Osteoblast (primary cell): ENCODE measurements at regions not wholly inside any gene's neighbourhood (a gene's known extent, or its start where the extent isn't known, plus 50 kb on each side); places are given as distances from the start of the nearest gene placed in this dataset.

Source experiments
- DNase-seq: peaks from one replicate; pipeline ENCODE4 v3.0.0; 2011; ENCODE audit warnings: low spot score, mixed read lengths; ENCODE audit not compliant: insufficient read length; ENCODE audit errors: missing footprints
- H2AFZ ChIP-seq: 2 replicates; pipeline ENCODE4 v1.6.0; 2011; ENCODE audit warnings: mild to moderate bottlenecking, low read length
- H3K27ac ChIP-seq: 2 replicates; pipeline ENCODE4 v1.5.1; 2011; ENCODE audit warnings: mild to moderate bottlenecking, low read depth, low read length, moderate library complexity
- H3K27me3 ChIP-seq: 2 replicates; pipeline ENCODE4 v1.6.0; 2012; ENCODE audit warnings: mild to moderate bottlenecking, control low read depth, inconsistent platforms, low read length, moderate library complexity; ENCODE audit not compliant: insufficient read depth
- H3K36me3 ChIP-seq: 2 replicates; pipeline ENCODE4 v1.5.1; 2011; ENCODE audit warnings: mild to moderate bottlenecking, low read length, control low read depth, moderate library complexity; ENCODE audit not compliant: insufficient read depth
- H3K4me1 ChIP-seq: 2 replicates; pipeline ENCODE4 v1.5.1; 2011; ENCODE audit warnings: mild to moderate bottlenecking, low read length, control low read depth, moderate library complexity; ENCODE audit not compliant: insufficient read depth
- H3K4me2 ChIP-seq: 2 replicates; pipeline ENCODE4 v1.6.0; 2011; ENCODE audit warnings: mild to moderate bottlenecking, low read length; ENCODE audit not compliant: insufficient read depth
- H3K4me3 ChIP-seq: fragments of 200-600 bp; sonication (generic); 3 replicates; pipeline ENCODE4 v1.5.1; 2012; ENCODE audit warnings: mild to moderate bottlenecking, low read length, inconsistent platforms; ENCODE audit not compliant: insufficient read depth
- H3K79me2 ChIP-seq: 2 replicates; pipeline ENCODE4 v1.6.0; 2012; ENCODE audit warnings: mild to moderate bottlenecking, low read length, control low read depth, inconsistent platforms; ENCODE audit not compliant: insufficient read depth
- H3K9me3 ChIP-seq: 2 replicates; pipeline ENCODE4 v1.5.1; 2011; ENCODE audit warnings: low read depth, low read length, control low read depth
- H4K20me1 ChIP-seq: 2 replicates; pipeline ENCODE4 v1.6.0; 2012; ENCODE audit warnings: mild to moderate bottlenecking, low read length, control low read depth; ENCODE audit not compliant: insufficient read depth
- TF ChIP-seq, protein P1 (sequence below): IDR thresholded peaks from 2 replicates; pipeline ENCODE4 v1.5.1; 2011; ENCODE audit warnings: mild to moderate bottlenecking, low read depth, low read length, moderate library complexity; ENCODE audit errors: extremely low read depth

DNA sequence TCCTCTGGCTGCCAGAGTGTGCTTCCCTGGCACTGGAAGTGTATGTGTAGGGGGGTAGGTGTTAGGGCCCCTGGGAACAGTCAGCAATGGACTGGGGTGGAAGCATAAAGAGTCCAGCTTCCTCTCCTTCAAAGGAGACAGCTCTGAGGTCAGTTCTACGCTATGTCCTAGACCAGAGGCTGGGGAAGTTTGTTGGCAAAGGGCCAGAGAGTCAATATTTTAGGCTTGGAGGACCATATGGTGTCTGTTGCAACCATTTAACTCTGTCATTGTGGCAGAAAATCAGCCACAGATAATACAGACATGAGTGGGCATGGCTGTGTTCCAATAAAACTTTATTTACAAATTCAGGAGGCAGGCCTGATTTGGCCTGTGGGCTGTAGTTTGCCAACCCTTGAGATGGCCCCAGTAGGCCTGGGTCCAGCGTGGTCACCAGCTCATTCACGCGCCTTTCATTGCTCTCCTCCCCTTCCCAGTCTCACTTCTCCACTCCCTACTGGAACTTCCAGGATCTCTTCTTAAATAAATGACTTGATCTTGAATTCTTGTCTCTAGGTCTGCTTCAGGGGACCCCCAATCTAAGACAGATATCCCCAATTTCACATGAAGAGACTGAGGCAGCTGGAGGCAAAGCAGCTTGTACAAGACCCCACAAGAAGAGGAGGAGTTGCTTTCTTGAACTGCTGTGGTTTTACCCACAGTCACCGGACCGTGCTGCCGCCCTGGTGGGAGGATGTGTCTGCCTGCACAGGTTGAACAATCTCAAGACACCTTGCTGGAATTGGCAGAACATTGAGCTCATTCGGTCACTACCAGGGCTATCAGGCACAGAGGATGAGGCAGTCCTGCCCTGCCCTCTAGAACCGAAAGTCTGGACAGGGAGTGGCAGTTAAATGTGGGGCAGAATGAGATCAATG is 162.4 kb upstream of the POU3F1 start:
- Histone ChIP-seq H3K4me2 (no peak overlapping the region), H3K4me3 (no peak overlapping the region), H3K36me3 (no peaks in the 10 kb centered on the region), H3K79me2 (no peaks in the 10 kb centered on the region), H3K4me1 (no peaks in the 10 kb centered on the region), H3K9me3 (no peaks in the 10 kb centered on the region), H4K20me1 (no peaks in the 10 kb centered on the region), H3K27me3 (no peaks in the 10 kb centered on the region), H2AFZ (no peak overlapping the region), H3K27ac (no peak overlapping the region)
- no peak for DNase-seq
- TF ChIP-seq, protein P1, sequence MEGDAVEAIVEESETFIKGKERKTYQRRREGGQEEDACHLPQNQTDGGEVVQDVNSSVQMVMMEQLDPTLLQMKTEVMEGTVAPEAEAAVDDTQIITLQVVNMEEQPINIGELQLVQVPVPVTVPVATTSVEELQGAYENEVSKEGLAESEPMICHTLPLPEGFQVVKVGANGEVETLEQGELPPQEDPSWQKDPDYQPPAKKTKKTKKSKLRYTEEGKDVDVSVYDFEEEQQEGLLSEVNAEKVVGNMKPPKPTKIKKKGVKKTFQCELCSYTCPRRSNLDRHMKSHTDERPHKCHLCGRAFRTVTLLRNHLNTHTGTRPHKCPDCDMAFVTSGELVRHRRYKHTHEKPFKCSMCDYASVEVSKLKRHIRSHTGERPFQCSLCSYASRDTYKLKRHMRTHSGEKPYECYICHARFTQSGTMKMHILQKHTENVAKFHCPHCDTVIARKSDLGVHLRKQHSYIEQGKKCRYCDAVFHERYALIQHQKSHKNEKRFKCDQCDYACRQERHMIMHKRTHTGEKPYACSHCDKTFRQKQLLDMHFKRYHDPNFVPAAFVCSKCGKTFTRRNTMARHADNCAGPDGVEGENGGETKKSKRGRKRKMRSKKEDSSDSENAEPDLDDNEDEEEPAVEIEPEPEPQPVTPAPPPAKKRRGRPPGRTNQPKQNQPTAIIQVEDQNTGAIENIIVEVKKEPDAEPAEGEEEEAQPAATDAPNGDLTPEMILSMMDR = no peak

DNA sequence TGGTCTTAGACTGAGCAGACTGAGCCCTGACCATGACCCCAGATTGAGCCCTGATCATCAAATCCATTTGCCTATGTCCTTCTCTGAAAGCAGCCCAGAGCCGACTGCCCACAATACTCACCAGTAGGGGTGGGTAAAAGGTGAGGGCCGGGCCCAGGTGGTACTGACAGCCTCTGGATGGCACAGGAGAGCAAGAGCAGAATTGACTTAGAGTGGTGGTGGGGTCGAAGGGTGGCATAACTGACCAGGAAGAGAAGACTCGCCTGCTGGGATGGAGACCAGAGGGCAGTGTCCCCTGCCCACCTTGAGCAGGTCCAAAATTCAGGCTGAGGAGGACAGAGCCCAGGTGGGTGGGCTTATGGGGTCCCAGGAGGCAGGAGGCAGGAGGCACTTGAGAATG is 161.3 kb upstream of the POU3F1 start:
- H4K20me1 ChIP-seq = no peaks in the 10 kb centered on the region
- no peaks in the 10 kb centered on the region for H3K9me3 ChIP-seq
- H3K36me3 ChIP-seq = no peaks in the 10 kb centered on the region
- no peak for DNase-seq
- H3K4me3 ChIP-seq = no peak overlapping the region
- no peaks in the 10 kb centered on the region for H3K27me3 ChIP-seq
- no peaks in the 10 kb centered on the region for H3K79me2 ChIP-seq
- H3K27ac ChIP-seq = no peak overlapping the region
- TF ChIP-seq, protein P1 = no peak
- H2AFZ ChIP-seq = no peak overlapping the region
- H3K4me1 ChIP-seq = no peaks in the 10 kb centered on the region
- H3K4me2 ChIP-seq = no peak overlapping the region

GRCh38 chr1:38207275-38207674 is 160.7 kb upstream of the POU3F1 start:
- Histone ChIP-seq H3K36me3 (no peaks in the 10 kb centered on the region), H2AFZ (no peak overlapping the region), H3K4me3 (no peak overlapping the region), H3K27ac (no peak overlapping the region), H3K79me2 (no peaks in the 10 kb centered on the region), H3K4me1 (no peaks in the 10 kb centered on the region), H3K4me2 (no peak overlapping the region), H3K27me3 (no peaks in the 10 kb centered on the region), H3K9me3 (no peaks in the 10 kb centered on the region), H4K20me1 (no peaks in the 10 kb centered on the region)
- DNase-seq = no peak
- TF ChIP-seq, protein P1 = no peak

DNA sequence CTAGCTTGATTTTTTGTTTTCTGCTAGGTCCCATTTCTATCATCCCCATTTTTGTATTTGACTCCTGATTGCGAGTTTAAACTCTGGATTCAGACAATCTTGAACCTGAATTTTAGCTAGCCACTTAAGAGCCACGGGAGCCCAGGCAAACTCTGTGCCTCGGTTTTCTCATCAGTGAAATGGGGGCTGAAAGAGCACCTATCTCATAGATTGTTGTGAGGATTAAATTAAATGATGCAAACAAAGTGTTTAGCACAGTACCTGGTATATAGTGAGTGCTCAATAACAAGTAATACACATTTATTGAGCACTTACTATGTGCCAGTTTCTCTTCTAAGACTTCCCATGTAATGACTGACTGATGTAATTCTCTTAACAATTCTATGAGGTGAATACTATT is 158.1 kb upstream of the POU3F1 start:
- Histone ChIP-seq H3K4me1 (no peaks in the 10 kb centered on the region), H3K79me2 (no peaks in the 10 kb centered on the region), H3K36me3 (no peaks in the 10 kb centered on the region), H3K4me3 (no peak overlapping the region), H3K27ac (no peak overlapping the region), H2AFZ (no peak overlapping the region), H3K27me3 (no peaks in the 10 kb centered on the region), H4K20me1 (no peaks in the 10 kb centered on the region), H3K9me3 (no peaks in the 10 kb centered on the region), H3K4me2 (no peak overlapping the region)
- no peak for DNase-seq
- TF ChIP-seq, protein P1 = no peak
